ENCODE measurements at regions not wholly inside any gene's neighbourhood (a gene's known extent, or its start where the extent isn't known, plus 50 kb on each side); places are given as distances from the start of the nearest gene placed in this dataset.

- Histone ChIP-seq H3K9me3 (ENCODE audit: insufficient read depth, low read depth) (no peaks in the 10 kb centered on the region), H3K27me3 (ENCODE audit: insufficient read depth, low read depth) (no peaks in the 10 kb centered on the region), H3K9me2 (ENCODE audit: insufficient read depth) (no peaks in the 10 kb centered on the region), H3F3A (ENCODE audit: insufficient read depth, low read depth) (no peaks in the 10 kb centered on the region), H3K27ac (no peak overlapping the region), H3K79me2 (ENCODE audit: low read depth) (no peaks in the 10 kb centered on the region), H2AFZ (no peak overlapping the region; the same call in 1 of the 2 replicates), H3K4me2 (no peak overlapping the region), H3K36me3 (ENCODE audit: low read depth) (no peaks in the 10 kb centered on the region), H3K4me3 (no peak overlapping the region), H3K4me1 (replicated peaks; ENCODE audit: insufficient read depth) (peaks cover 8% of the 10 kb centered on the region; the same call in 1 of the 2 replicates), H4K20me1 (ENCODE audit: insufficient read depth) (no peaks in the 10 kb centered on the region)
- no TSS peak for BruUV-seq (replicated peaks)
- intact Hi-C loops (cut with micrococcal nuclease; ENCODE audit: unreplicated experiment): no loop called here
- no peak for DNase-seq
- no peak for TF ChIP-seq EZH2 (IDR thresholded peaks at IDR 0.05; ENCODE audit: low read depth)
- TF ChIP-seq, protein P1, sequence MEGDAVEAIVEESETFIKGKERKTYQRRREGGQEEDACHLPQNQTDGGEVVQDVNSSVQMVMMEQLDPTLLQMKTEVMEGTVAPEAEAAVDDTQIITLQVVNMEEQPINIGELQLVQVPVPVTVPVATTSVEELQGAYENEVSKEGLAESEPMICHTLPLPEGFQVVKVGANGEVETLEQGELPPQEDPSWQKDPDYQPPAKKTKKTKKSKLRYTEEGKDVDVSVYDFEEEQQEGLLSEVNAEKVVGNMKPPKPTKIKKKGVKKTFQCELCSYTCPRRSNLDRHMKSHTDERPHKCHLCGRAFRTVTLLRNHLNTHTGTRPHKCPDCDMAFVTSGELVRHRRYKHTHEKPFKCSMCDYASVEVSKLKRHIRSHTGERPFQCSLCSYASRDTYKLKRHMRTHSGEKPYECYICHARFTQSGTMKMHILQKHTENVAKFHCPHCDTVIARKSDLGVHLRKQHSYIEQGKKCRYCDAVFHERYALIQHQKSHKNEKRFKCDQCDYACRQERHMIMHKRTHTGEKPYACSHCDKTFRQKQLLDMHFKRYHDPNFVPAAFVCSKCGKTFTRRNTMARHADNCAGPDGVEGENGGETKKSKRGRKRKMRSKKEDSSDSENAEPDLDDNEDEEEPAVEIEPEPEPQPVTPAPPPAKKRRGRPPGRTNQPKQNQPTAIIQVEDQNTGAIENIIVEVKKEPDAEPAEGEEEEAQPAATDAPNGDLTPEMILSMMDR (conservative IDR thresholded peaks at IDR 0.05): no peak
- CTCF ChIA-PET: no interaction called here
- POLR2A ChIA-PET (ENCODE audit: unreplicated experiment): interaction anchor here (0.6 kb wide), 1 partner anchor 749 kb away, joined by 4 read pairs; no protein-coding TSS in a partner anchor
Observed at GRCh38 chr2:144943293-144943941, 423.5 kb upstream of the ZEB2 start.

DNA sequence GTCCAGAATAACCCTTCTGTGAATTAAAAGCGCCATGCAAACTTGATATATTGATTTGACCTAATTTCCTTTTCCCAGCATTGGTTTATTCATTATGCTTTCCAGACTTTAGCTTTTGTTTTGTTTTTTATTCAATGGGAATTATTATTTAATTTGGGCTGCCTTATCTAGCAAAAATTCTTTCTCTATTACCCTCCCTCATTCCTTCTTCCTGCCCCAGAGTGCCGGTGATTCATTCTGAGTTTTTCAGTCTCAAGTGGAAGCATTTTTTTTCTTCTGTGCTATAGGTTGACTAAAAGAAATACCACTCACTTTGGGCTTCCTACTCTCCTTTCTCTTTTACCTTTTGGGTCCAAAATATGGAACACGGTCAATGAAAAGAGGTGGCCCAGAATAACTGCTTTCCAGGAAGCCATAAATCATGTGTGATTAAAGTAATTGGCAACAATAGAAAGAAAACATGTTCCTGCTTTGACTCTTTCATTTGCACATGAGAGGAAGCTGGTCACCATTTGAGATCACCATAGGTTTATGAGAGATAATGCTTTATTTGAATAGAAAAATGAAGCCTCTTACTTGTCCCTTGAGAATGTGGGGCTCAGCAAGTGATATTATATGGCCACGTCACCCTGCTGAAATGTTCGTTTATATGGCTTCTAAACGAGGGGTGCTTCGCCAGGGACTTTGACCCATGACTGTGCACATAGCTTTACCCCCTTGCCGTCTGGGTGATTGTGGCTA, 422.8 kb upstream of the ZEB2 start:
- no peak overlapping the region for H2AFZ ChIP-seq

GRCh38 chr2:144941743-144942488, 422.0 kb upstream of the ZEB2 start:
- Histone ChIP-seq H3K27me3 (ENCODE audit: insufficient read depth, low read depth) (no peaks in the 10 kb centered on the region), H3K4me1 (replicated peaks; ENCODE audit: insufficient read depth) (peaks cover 8% of the 10 kb centered on the region; the same call in 1 of the 2 replicates), H2AFZ (no peak overlapping the region), H3K79me2 (ENCODE audit: low read depth) (no peaks in the 10 kb centered on the region), H3F3A (ENCODE audit: insufficient read depth, low read depth) (no peaks in the 10 kb centered on the region), H3K27ac (no peak overlapping the region), H3K4me2 (no peak overlapping the region), H3K9me3 (ENCODE audit: insufficient read depth, low read depth) (no peaks in the 10 kb centered on the region), H3K36me3 (ENCODE audit: low read depth) (no peaks in the 10 kb centered on the region), H3K4me3 (no peak overlapping the region), H4K20me1 (ENCODE audit: insufficient read depth) (no peaks in the 10 kb centered on the region), H3K9me2 (ENCODE audit: insufficient read depth) (no peaks in the 10 kb centered on the region)
- POLR2A ChIA-PET (ENCODE audit: unreplicated experiment): no interaction called here
- CTCF ChIA-PET: no interaction called here
- TF ChIP-seq, protein P1 (conservative IDR thresholded peaks at IDR 0.05): no peak
- no peak for TF ChIP-seq EZH2 (IDR thresholded peaks at IDR 0.05; ENCODE audit: low read depth)
- intact Hi-C loops (cut with micrococcal nuclease; ENCODE audit: unreplicated experiment): no loop called here
- no TSS peak for BruUV-seq (replicated peaks)
- no peak for DNase-seq

More for the DNA sequence above, 422.8 kb upstream of the ZEB2 start:
- BruUV-seq (replicated peaks): no TSS peak
- no peak overlapping the region for H3K27ac ChIP-seq
- DNase-seq: peak in 1 of 2 experiments; percentile 12
- no peaks in the 10 kb centered on the region for H3K36me3 ChIP-seq (ENCODE audit: low read depth)
- no peak for TF ChIP-seq EZH2 (IDR thresholded peaks at IDR 0.05; ENCODE audit: low read depth)
- TF ChIP-seq, protein P1 (conservative IDR thresholded peaks at IDR 0.05): no peak
- no peaks in the 10 kb centered on the region for H3K79me2 ChIP-seq (ENCODE audit: low read depth)
- peaks cover 8% of the 10 kb centered on the region; the same call in 1 of the 2 replicates for H3K4me1 ChIP-seq (replicated peaks; ENCODE audit: insufficient read depth)
- ChIA-PET POLR2A (ENCODE audit: unreplicated experiment) (interaction anchor here (0.6 kb wide), 1 partner anchor 750 kb away, joined by 4 read pairs; no protein-coding TSS in a partner anchor), CTCF (no interaction called here)
- H3K9me3 ChIP-seq (ENCODE audit: insufficient read depth, low read depth): no peaks in the 10 kb centered on the region
- H3K9me2 ChIP-seq (ENCODE audit: insufficient read depth): no peaks in the 10 kb centered on the region
- H3F3A ChIP-seq (ENCODE audit: insufficient read depth, low read depth): no peaks in the 10 kb centered on the region
- H3K4me2 ChIP-seq: no peak overlapping the region
- no peak overlapping the region for H3K4me3 ChIP-seq
- H3K27me3 ChIP-seq (ENCODE audit: insufficient read depth, low read depth): no peaks in the 10 kb centered on the region
- no peaks in the 10 kb centered on the region for H4K20me1 ChIP-seq (ENCODE audit: insufficient read depth)
- intact Hi-C loops (cut with micrococcal nuclease; ENCODE audit: unreplicated experiment): no loop called here
